Effector CD4-positive, alpha-beta T cell (primary cell): ENCODE measurements at regions not wholly inside any gene's neighbourhood (a gene's known extent, or its start where the extent isn't known, plus 50 kb on each side); places are given as distances from the start of the nearest gene placed in this dataset.
"Not testable (repeated sequence)": the region's sequence is repeated elsewhere in the genome, so short reads cannot be mapped to it uniquely, and the experiment has no call there.

ENCODE experiments used
- DNase-seq: peaks from one replicate; pipeline ENCODE4 v3.0.0-alpha.2; 2020

DNA sequence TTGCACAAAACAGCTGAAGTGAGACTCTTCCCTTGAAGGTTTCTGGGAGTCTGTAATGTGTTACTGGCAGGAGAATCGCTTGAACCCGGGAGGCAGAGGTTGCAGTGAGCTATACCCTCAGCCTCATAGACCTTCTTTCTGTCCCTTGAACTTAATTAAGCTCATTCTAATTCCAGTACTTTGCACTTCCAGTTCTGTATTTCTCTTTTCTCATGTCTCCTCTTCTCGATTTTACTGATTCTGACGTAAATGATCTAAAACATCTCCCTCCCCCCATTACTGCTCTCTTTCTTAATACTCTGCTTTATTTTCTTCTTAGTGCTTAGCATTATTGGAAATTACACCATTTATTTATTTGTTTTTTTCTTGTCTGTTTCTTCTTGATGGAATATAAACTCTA is 165.4 kb upstream of the P2RY1 start:
- DNase-seq: no peak

DNA sequence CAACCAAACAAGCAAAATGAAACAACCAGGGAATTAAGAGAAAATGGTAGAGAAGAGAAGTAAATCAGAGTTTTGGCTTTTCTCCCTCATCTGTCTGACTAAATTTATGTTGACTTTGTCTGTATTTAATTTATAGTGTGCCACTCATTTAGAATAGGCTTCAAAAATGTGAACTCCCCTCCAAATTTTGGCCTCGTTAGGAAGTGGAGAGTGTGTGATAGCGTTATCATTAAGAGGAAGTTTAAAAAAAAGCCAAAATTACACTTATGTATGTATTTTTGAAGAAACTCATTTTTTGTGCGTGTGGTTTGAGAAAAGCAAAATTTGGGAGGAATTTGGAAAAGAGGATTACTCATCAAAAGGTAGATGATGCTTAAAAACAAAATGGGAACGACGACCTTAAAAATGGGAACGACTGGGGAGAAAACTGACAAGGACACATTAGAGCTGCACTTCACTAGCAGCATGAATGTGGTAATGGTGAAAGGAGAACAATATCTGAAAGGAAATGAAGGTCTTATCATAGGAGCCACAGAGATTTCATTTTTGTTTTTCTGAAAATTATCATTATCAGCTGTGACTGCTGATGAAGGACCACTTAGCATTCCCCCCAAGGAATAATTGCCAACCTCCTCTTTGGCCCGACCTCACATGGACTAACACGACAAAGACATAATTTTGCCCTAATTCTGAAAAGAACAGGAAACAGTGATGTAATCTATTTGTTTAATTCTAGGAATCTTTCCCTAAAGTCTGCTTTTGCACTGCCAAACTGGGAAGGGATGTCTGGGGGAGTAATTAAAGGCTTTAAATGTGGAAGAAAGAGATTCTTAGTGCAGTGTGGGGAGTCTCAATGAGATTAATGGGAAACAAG is 163.2 kb upstream of the P2RY1 start:
- DNase-seq: no peak

DNA sequence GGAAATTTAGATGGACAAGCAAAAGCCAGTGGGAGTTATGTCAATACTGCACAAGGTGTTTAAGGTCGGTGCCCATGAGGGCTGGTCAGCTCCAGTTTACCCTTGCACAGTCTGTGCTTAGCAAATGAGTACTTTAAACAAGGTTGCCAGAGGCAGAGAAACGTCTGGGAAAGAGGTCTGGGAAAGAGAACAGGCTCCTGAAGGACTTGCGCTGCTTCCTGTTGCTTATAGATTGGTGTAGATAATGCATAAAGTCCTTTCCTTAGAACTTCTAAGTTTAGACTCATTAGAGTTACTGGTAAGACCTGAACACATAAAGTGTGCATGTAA is 162.6 kb upstream of the P2RY1 start:
- no peak for DNase-seq

DNA sequence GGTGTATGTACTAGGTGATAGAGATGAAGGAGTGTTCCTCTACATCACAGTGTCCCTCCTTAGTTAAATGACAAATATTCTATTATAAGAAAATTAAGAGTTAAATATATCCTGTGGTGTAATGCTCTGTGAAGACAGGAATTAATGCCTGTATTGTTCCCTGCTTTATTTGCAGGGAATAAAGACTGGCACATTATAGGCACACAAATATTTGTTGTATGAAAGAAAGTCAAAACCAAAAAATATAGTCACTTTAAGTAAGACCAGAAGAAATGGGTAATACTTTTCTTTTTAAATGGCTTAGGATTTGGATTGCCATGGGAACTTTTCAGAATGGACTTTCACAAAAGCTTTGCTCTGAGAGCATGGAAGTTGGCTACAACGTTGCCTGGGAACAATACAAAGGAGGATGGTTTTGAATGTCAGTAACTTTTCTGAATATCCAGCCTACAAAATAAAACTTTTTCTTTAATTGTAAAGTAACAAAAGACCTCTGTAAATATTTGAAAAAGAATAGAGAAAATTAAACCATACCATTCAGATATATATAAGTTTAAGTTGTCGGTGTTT is 158.0 kb upstream of the P2RY1 start:
- no peak for DNase-seq

DNA sequence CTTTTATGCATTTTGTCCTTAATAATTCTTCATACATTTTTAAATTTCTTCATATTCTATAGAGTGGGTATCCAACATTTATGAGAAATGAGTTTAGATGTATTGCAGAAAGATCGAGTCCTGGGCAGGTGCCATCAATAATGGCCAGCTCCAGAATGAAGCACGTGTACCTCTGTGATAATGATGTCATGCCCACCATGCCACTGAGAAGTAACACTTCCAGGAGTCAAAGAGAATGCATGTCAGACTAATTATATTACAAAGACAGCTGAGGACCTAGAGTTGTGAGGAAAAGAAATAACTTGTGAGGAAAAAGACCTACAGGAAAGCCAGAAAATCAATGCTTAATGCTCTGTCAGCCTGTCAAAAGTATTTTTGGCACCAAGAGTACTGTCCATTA is 157.4 kb upstream of the P2RY1 start:
- DNase-seq: no peak

DNA sequence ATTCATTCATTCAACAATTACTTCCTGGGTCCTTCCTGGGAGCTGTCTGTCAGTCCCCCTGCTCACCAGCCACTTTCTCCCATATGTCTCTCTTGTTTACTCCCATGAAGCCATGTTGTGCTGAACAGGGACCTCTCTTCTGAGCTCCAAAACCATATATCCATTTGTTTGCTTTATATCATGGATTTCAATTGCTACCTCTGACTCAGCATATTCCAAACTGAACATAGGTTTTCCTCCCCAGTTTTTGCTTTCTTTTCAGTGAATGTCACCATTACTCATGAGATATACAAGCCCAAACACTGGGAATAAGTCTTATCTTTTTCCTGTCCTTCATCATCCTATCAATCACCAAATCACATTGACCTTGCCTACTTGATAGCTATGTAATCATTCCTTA is 152.5 kb upstream of the P2RY1 start:
- DNase-seq: no peak

DNA sequence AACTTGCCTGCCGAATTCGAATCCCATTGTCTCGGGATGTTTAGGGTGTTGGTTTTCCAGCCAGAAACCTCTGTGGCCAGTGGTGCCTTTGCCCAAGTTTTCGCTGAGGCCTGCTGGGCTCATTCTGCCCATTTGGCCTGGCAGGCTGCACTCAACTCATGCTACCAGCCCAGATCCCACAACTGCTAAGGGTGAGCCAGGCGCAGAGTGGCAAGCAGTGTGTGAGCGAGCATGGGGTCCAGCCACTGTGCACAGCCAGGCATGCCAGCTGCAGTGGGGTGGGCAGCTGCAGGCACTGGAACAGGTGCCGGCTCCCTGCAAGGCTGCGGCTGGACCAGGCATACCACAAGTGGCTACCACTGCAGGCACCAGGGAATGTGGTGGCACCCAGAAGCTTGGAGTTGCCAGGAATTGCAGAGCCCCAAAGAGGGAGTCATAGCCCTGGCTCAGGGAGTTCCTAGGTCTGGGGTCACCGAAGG is 151.4 kb upstream of the P2RY1 start:
- no peak for DNase-seq

DNA sequence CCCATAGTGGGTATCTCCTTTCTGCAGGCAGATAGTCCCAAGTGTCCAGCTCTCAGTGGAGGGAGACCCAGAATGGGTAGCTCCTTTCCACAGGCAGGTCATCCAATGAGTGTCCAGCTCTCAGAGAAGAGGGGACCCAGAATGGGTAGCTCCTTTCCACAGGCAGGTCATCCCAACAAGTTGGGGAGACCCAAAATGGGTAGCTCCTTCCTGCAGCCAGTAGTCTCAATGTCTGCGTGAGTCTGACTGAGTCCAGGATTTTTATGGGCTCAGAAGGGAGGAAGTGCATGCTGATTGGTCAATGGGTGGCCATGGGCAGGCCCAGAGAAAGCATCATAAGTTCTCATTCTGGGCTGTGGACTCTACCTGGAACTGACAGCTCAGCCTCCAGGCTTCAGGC is 150.7 kb upstream of the P2RY1 start:
- no peak for DNase-seq

DNA sequence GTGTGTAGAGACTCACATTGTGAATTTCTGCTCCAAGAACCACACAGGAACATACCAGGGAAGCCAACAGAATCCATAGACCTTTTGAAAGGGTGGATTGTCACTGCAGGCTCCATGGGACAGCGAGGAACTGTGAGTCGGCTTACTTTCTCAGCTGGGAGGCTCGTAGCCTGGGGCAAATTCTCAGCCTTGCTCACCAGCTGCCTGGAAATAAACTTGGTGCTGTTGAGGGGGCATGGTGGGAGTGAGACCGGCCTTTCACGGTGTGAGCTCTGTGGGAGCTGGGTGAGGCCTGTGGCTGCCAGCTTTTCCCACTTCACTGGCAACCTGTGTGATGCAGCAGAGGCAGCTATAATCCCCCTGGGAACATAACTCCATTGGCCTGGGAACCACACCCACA is 146.6 kb upstream of the P2RY1 start:
- DNase-seq: no peak

DNA sequence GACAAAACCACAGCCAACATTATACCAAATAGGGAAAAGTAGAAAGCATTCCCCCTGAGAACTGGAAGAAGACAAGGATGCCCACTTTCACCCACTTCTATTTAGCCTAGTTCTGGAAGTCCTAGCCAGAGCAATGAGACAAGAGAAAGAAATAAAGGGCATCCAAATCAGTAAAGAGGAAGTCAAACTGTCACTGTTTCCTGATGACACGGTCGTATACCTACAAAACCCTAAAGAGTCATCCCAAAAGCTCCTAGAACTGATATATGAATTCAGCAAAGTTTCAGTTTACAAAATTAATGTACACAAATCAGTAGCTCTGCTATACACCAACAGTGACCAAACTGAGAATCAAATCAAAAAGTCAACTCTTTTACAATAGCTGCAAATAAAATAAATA is 142.6 kb upstream of the P2RY1 start:
- not testable (repeated sequence) for DNase-seq

DNA sequence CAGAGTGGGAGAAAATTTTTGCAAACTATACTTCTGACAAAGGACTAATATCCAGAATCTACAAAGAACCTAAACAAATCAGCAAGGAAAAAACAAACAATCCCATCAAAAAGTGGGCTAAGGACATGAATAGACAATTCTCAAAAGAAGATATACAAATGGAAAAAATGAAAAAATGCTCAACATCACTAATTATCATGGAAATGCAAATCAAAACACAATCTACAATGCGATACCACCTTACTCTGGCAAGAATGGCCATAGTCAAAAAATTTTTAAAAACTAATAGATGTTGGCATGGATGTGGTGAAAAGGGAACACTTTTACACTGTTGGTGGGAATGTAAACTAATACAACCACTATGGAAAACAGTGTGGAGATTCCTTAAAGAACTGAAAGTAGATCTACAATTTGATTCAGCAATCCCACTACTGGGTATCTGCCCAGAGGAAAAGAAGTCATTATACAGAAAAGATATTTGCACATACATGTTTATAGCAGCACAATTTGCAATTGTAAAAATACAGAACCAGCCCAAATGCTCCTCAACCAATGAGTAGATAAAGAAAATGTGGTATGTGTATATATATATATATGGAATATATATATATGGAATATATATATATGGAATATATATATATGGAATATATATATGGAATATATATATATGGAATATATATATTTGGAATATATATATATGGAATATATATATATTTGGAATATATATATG is 141.2 kb upstream of the P2RY1 start:
- not testable (repeated sequence) for DNase-seq

DNA sequence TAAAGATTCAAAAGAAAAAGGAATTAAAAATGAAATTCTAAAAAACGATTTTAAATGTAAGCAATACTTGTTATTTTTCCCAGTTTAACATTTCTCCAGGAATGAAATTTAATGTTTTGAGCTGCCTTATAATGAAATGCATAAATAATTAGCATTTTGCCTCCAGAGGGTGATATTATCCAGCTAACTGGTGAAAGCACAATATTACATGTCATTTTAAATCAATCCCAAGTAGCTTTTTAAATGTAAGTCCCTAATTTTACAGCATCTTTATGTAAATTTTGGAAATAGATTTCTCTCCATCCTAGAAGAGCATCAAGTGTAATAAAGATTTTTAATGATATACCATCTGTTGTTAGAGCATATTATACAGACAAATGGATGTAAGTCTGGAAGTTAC is 139.1 kb upstream of the P2RY1 start:
- DNase-seq: no peak

DNA sequence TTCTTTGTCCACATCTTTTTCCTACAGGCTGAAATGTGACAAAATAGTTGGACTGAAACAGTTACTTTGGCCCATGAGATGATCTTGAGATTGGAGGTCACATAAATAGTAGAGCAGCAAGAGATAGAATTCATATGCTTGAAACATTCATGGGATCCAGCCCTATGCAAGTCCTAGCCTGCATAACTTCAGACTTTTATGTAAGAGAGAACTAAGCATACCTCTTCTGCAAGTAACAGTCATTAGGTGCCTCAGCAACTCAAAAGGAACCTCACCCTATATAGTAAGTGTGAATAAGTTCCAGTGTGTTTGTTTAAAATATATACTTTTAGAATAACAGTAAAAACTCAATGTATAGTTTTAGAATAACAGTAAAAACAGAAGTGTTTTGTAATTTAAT is 138.0 kb upstream of the P2RY1 start:
- no peak for DNase-seq

DNA sequence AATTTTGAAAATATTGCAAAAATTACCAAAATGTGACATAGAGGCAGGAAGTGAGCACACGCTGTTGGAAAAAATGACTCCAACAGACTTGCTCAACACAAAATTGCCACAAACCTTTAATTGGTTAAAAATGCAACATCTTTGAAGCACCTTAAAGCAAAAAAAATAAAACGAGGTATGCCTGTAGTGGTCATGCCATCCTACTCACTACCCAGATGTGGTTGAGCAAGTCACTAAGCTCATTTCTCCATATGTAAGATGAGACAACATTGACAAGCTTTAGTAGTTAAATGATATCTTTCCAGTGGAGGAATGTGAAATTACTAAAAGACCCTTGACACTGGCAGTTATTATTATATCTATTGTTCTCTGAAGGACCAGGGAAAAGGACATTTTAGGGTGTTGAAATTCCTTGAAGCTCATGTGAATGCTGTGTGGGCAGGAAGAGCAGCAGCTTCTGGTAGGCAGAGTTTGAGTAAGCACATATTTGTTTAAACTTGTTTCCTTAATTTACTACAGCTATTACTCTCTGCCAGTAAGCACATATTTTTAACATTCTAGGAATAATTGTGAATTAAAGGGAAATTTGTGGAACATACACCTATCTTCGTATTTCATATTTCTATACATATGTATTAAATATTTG is 131.6 kb upstream of the P2RY1 start:
- DNase-seq: no peak

DNA sequence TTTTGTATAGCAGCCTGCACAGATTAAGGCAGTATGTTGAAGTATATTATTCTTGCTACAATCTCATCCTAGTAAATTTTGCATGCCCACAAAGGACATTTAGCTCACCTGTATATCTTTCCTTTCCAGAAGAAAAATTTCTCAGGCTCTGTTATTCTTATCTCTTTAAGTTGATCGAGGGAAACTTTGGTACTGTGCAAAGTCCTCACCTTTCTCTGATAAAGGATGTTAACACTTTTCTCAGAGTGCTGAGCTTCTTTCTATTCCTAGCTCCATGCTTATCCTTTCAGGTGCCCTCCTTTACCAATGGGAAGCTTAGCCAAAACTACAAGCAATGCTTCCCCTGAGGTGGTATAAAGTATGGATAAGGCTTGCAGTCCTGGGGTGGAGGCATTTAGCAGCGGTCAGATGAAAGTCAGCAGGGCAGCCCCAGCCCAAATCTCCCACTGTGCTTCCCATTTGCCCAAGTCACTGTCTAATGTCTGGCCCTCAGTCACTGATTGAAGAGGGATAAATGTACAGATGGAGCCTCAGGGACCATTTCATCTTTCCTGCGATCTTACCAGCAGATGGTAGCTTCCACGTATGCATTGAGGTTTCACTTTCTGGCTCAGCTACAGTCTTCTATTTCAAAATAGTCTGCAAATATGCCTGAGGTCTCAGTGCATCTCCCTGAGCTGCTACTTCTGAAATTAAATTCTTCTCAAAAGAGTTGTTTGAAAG is 127.8 kb upstream of the P2RY1 start:
- DNase-seq: no peak

DNA sequence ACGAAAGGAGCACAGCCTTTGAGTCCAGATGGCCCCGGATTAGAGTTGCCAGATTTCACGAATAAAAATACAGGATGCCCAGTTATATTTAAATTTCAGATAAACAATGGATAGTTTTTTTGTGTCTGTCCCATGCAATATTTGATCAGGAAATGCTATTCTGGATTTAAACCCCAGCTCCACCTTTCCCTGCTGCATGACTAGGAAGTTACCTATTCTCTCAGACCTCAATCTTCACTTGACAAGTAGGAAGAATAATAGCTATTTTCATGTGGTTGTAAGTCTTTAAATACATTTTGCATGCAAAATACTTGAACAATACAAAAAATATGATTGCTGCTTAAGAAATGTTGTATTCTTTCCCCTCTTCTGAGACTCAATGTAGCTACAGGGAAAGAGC is 125.3 kb upstream of the P2RY1 start:
- no peak for DNase-seq

DNA sequence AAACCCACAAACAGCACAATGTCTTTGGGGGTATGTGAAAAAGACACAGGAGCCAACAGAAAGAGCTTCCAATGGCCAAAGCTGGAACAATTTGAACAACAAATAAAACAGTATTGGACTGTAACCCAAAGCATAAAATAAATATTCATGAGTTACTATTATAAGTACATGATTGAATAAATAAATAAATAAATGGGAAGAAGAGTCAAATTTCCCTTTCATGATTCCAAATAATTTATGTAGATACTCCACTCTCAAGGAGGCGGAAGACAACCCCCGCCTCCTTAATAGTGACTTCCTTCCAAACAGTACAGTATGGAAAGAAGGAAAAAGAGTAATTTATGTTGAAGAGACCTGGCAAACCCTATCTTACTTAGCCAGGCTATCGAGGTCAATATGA is 124.4 kb upstream of the P2RY1 start:
- no peak for DNase-seq

DNA sequence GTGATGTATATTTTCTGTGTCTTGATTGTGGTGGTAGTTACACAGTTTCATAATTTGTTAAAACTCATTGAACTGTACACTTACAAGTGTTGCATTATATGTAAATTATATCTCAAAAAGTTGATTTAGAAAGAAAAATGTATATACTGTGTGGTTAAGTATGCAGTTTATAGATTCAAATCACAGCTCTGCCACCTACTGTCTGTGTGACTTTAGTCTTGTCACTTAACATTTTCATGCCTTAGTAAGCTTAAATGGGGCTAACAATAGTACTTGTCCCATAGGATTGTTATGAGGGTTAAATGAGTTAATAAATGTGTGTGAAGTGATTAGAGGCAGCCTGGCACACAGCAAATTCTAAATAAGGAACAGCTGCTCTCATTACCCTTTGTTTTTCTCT is 120.9 kb upstream of the P2RY1 start:
- DNase-seq: no peak

DNA sequence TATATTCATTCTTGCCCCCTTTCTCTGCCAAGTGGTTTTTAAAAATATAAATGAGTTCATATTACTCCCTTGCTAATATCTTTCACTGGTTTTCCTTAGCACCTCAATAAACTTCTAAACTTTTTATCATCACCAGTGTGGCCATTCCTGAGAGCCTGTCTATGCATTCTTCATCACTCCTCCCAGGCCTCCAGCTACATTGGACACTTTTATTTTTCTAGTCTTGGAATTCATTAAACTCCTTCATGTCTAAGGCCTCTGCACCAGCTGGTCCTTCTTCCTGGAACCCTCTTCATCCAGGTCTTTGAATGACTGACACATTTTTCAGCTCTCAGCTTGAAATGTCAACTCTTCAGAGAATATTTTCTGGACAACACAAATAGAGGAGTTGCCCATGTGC is 120.4 kb upstream of the P2RY1 start:
- DNase-seq: no peak

DNA sequence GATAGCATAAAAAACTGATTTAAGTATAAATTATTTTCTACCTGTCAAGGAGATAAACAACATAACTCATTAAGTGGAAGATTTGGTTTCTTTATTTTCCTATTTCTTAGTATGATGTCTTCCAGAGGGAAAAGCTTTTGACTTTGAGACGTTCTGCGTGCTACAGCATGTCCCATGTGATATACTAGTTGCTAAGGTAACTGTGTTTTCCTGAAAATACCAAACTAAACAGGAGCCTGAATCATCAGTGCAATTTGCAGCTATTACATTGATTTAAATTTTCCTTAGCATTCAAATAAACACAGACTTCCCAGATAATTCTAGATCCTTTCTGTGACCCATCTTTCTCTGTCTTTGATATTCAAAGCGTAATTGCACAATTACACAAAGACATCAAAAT is 117.7 kb upstream of the P2RY1 start:
- DNase-seq: no peak

DNA sequence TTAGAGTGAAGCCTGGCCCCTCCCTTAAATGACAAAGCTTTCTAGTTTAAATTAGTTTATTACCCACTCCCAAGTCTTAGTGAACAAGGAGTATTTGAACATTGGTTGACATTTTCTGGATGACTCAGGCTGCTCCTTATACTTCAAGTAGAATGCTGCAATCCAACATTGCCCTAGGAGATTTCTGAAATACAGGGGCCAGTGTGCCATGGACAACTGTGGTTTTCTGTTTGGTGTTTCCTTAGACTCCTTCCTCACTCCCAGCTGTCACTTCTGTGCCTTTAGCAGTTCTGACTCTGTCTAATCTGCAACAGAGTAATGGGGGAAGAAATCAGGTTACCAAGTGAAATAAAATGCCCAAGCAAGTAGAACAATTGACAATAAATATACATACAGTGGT is 116.1 kb upstream of the P2RY1 start:
- no peak for DNase-seq

DNA sequence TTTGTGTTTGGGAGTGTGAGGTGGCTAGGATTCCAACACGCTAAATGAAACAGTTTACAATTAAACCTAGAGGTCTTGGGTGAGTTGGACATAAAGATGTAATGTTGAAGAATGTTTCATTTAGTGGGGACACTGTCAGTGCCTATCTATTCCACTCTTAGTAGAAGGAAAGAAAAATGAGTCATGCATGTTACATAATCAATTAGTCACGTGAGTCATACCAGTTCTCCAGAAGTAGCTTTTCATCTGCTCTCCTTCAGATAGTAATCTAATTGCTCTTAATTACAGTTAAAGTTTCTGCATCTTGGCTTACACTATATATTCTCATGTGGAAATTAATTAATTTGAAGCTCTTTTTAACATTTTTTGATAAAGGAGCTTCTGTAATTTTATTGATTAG is 115.7 kb upstream of the P2RY1 start:
- DNase-seq: no peak
